IMR-90 (cell line): ENCODE measurements at regions not wholly inside any gene's neighbourhood (a gene's known extent, or its start where the extent isn't known, plus 50 kb on each side); places are given as distances from the start of the nearest gene placed in this dataset.

Experiments used
- CEBPB ChIP-seq: IDR thresholded peaks from 2 replicates; pipeline ENCODE4 v1.6.1; 2012; ENCODE audit warnings: low read depth, low read length, improper control_type of control experiment
- CTCF ChIP-seq: conservative IDR thresholded peaks from 2 replicates; pipeline ENCODE4 v1.5.1; 2012; ENCODE audit warnings: mild to moderate bottlenecking, low read depth, low read length, improper control_type of control experiment
- FOS ChIP-seq: fragments of 150-350 bp; IDR thresholded peaks from 2 replicates; pipeline ENCODE4 v1.6.1; 2016; ENCODE audit warnings: low read depth, low read length
- MAZ ChIP-seq: IDR thresholded peaks from 2 replicates; pipeline ENCODE4 v1.6.1; 2012; ENCODE audit warnings: low read depth, mild to moderate bottlenecking, low read length, improper control_type of control experiment, moderate library complexity, borderline replicate concordance
- MXI1 ChIP-seq: IDR thresholded peaks from 2 replicates; pipeline ENCODE4 v1.6.1; 2012; ENCODE audit warnings: low read depth, mild to moderate bottlenecking, low read length, moderate library complexity, borderline replicate concordance
- POLR2A ChIP-seq: IDR thresholded peaks from 2 replicates; pipeline ENCODE4 v1.6.1; 2012; ENCODE audit warnings: mild to moderate bottlenecking, low read depth, low read length
- RAD21 ChIP-seq: IDR thresholded peaks from 2 replicates; pipeline ENCODE4 v1.6.1; 2012; ENCODE audit warnings: low read length, improper control_type of control experiment
- RCOR1 ChIP-seq: IDR thresholded peaks from 2 replicates; pipeline ENCODE4 v1.6.1; 2012; ENCODE audit warnings: mild to moderate bottlenecking, low read length, improper control_type of control experiment; ENCODE audit not compliant: insufficient replicate concordance
- USF2 ChIP-seq: fragments of 150-350 bp; IDR thresholded peaks from 2 replicates; pipeline ENCODE4 v1.6.1; 2017; ENCODE audit warnings: mild to moderate bottlenecking, antibody characterized with exemption, low read length, low read depth
- TF ChIP-seq, protein P1 (sequence below): fragments of 150-350 bp; IDR thresholded peaks from 2 replicates; pipeline ENCODE4 v1.6.1; 2016; ENCODE audit warnings: low read depth, mild to moderate bottlenecking, low read length, moderate library complexity, borderline replicate concordance

DNA sequence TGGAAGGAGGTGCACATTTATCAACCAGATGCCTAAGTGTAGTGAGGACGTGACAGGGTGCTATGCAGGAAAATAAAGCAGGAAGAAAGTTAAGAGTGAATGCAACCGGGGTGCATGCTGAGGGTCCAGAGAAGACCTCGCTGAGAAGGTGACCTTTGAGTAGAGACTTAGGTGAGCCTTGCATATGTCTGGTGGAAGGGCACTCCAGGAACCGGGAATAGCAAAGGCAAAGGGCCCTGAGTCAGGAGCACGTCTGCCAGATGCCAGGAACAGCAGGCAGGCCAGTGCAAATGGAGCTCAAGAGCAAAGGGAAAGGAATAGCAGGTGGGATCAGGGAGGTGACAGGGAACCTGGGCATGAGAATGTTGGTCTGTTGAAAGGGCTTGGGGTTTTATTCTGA, 445.5 kb downstream of the PREX1 start:
- TF ChIP-seq USF2 (no peak), POLR2A (no peak), CTCF (no peak), CEBPB (no peak), RAD21 (no peak), MAZ (no peak), RCOR1 (no peak), FOS (no peak), MXI1 (no peak)
- TF ChIP-seq, protein P1, sequence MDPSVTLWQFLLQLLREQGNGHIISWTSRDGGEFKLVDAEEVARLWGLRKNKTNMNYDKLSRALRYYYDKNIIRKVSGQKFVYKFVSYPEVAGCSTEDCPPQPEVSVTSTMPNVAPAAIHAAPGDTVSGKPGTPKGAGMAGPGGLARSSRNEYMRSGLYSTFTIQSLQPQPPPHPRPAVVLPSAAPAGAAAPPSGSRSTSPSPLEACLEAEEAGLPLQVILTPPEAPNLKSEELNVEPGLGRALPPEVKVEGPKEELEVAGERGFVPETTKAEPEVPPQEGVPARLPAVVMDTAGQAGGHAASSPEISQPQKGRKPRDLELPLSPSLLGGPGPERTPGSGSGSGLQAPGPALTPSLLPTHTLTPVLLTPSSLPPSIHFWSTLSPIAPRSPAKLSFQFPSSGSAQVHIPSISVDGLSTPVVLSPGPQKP: no peak
